AG04450 (cell line): ENCODE measurements at regions not wholly inside any gene's neighbourhood (a gene's known extent, or its start where the extent isn't known, plus 50 kb on each side); places are given as distances from the start of the nearest gene placed in this dataset.
"Not testable (repeated sequence)": the region's sequence is repeated elsewhere in the genome, so short reads cannot be mapped to it uniquely, and the experiment has no call there.

ENCODE experiments used
- CTCF ChIA-PET: fragments of 300-600, 350-600 bp; formaldehyde crosslinking; extraction: SDS; loops from one replicate; lab custom pipeline; 2022; ENCODE audit warnings: antibody characterized with exemption, inconsistent platforms; lab: Charles Lee
- POLR2A ChIA-PET: fragments of 350-600 bp; formaldehyde crosslinking; extraction: SDS; loops from one replicate; lab custom pipeline; 2021; ENCODE audit warnings: antibody characterized with exemption, inconsistent platforms; lab: Yijun Ruan, JAX
- DNase-seq: peaks from one replicate; pipeline ENCODE4 v3.0.0-alpha.2; 2011; ENCODE audit warnings: low read depth, low spot score
- H3K27ac ChIP-seq: one replicate; pipeline ENCODE4 v1.5.1; 2012; ENCODE audit warnings: low read depth, low read length, control low read depth
- H3K27me3 ChIP-seq: one replicate; pipeline ENCODE4 v1.6.0; 2012; ENCODE audit warnings: low read length; ENCODE audit not compliant: control insufficient read depth, insufficient read depth
- H3K4me3 ChIP-seq: 2 replicates; pipeline ENCODE4 v1.5.1; 2011; ENCODE audit warnings: mild to moderate bottlenecking, low read depth, low read length, control low read depth
- H3K9me3 ChIP-seq: 2 replicates; pipeline ENCODE4 v1.5.1; 2012; ENCODE audit warnings: low read length; ENCODE audit not compliant: control insufficient read depth, insufficient read depth
- TF ChIP-seq, protein P1 (sequence below): IDR thresholded peaks from 2 replicates; pipeline ENCODE4 v1.5.1; 2011; ENCODE audit warnings: low read depth, low read length, control low read depth, inconsistent platforms

DNA sequence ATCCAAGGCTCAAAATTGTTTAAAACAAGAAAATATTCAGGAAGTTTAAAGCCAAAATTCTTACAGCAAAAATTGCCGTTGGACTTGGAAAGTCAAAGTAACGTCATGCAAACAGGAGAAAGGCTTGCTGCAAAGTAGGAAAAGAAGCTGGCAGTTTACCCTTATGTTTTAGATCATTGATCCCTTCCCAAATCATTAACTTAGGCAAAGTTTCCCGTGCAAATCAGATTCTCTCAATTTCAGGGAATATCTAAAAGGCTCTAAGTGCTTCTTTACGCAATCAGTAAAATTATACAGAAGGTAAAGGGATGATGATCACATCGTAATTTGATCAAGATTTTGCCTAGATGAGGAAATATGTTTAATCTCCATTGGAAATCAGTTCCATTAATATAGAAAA is 197.5 kb downstream of the ALDH8A1 start:
- Histone ChIP-seq H3K4me3 (no peak overlapping the region), H3K27me3 (no peaks in the 10 kb centered on the region), H3K27ac (no peak overlapping the region), H3K9me3 (no peaks in the 10 kb centered on the region)
- ChIA-PET CTCF (no interaction called here), POLR2A (no interaction called here)
- no peak for DNase-seq
- TF ChIP-seq, protein P1, sequence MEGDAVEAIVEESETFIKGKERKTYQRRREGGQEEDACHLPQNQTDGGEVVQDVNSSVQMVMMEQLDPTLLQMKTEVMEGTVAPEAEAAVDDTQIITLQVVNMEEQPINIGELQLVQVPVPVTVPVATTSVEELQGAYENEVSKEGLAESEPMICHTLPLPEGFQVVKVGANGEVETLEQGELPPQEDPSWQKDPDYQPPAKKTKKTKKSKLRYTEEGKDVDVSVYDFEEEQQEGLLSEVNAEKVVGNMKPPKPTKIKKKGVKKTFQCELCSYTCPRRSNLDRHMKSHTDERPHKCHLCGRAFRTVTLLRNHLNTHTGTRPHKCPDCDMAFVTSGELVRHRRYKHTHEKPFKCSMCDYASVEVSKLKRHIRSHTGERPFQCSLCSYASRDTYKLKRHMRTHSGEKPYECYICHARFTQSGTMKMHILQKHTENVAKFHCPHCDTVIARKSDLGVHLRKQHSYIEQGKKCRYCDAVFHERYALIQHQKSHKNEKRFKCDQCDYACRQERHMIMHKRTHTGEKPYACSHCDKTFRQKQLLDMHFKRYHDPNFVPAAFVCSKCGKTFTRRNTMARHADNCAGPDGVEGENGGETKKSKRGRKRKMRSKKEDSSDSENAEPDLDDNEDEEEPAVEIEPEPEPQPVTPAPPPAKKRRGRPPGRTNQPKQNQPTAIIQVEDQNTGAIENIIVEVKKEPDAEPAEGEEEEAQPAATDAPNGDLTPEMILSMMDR = no peak

DNA sequence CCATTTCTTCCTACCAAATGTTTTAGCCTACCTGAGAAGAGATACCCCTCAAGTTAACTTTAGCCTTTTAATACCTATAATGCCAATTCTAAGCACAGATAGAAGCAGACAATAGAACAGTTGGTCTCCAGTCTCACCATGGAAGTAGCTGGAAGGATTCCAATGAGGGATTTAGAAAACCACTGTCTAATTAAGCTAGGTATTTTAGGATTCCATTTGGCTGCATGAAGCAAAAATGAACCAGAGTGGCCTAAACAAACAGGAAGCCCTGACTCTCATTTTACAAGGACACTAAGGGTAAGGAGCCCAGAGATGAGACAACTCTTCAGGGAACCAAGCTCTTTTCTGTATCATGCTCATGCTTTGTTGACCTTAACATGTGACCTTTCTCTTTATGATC is 199.2 kb downstream of the ALDH8A1 start:
- H3K27ac ChIP-seq = no peak overlapping the region
- POLR2A ChIA-PET = no interaction called here
- TF ChIP-seq, protein P1 = no peak
- CTCF ChIA-PET = no interaction called here
- no peak overlapping the region for H3K4me3 ChIP-seq
- no peaks in the 10 kb centered on the region for H3K9me3 ChIP-seq
- DNase-seq = no peak
- H3K27me3 ChIP-seq = no peaks in the 10 kb centered on the region

DNA sequence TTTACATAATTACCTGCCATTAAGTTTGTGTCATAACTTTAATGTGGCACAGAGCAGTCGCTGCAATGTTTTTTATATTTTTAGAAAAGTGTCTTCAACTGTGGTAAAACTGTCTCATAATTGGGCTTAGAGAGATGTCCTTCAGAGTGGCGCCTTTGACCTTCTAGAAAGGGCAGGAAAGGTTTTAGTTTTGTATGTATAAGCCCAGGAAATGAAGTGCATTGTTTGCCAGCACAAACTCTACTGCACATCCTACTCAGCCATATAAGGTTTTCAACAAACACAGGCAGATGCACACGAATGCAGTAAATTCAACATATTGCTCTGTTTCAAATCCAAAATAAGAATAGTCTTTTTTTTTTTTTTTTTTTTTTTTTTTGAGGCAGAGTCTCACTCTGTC is 201.4 kb downstream of the ALDH8A1 start:
- H3K27me3 ChIP-seq = no peaks in the 10 kb centered on the region
- H3K9me3 ChIP-seq = no peaks in the 10 kb centered on the region
- POLR2A ChIA-PET = no interaction called here
- no peak overlapping the region for H3K27ac ChIP-seq
- no peak overlapping the region for H3K4me3 ChIP-seq
- CTCF ChIA-PET = no interaction called here
- TF ChIP-seq, protein P1 = no peak
- no peak for DNase-seq

DNA sequence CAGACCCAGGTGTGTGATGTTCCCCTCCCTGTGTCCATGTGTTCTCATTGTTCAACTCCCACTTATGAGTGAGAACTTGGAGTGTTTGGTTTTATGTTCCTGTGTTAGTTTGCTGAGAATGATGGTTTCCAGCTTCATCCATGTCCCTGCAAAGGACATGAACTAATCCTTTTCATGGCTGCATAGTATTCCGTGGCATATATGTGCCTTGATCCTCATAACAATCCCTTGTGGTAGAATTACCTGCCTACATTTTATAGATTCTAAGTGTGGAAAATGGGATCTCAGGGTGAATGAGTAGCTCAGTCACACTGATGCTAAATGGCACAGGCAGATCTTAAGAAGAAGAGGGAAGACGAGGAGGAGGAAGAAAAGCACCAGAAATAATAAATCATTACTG is 202.7 kb downstream of the ALDH8A1 start:
- POLR2A ChIA-PET, DNase-seq, CTCF ChIA-PET: not testable (repeated sequence)

DNA sequence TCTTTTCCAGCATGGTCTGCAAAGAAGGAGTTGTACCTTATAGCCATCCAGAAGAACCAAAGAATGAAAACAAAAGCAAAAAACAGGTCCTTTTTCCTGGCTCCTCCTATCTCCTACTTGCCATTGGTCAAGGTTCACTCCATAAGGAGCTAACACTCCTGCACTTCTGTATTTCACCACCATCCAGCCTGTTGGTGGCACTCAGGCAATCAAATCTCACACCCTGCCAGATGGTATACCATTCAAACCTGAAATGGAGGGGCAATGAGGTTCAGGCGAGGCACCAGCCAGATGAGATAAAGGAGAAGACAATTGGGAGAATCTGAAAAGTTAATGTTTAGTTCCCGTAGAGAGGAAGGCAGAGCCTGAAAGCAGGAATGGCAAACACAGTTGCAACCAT is 203.8 kb downstream of the ALDH8A1 start:
- H3K9me3 ChIP-seq = no peaks in the 10 kb centered on the region
- TF ChIP-seq, protein P1 = no peak
- H3K4me3 ChIP-seq = no peak overlapping the region
- CTCF ChIA-PET = no interaction called here
- no peak overlapping the region for H3K27ac ChIP-seq
- POLR2A ChIA-PET = no interaction called here
- H3K27me3 ChIP-seq = no peaks in the 10 kb centered on the region
- DNase-seq = no peak

More for the DNA sequence above, 202.7 kb downstream of the ALDH8A1 start:
- not testable (repeated sequence) for H3K27ac ChIP-seq, H3K9me3 ChIP-seq, H3K27me3 ChIP-seq, H3K4me3 ChIP-seq

DNA sequence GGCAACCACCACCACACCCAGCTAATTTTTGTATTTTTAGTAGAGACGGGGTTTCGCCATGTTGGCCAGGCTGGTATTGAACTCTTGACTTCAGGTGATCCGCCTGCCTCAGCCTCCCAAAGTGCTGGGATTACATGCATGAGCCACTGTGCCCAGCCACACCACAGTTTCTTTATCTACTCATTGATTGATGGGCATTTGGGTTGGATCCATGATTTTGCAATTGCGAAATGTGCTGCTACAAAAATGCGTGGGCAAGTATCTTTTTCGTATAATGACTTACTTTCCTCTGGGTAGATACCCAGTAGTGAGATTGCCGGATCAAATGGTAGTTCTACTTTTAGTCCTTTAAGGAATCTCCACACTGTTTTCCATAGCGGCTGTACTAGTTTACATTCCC is 204.7 kb downstream of the ALDH8A1 start:
- H3K4me3 ChIP-seq, H3K9me3 ChIP-seq, POLR2A ChIA-PET, DNase-seq, H3K27me3 ChIP-seq, H3K27ac ChIP-seq: not testable (repeated sequence)
- CTCF ChIA-PET = interaction anchor here (0.7 kb wide), 1 partner anchor 196 kb away, joined by 5 read pairs; no protein-coding TSS in a partner anchor
